H1 (cell line): ENCODE measurements at regions not wholly inside any gene's neighbourhood (a gene's known extent, or its start where the extent isn't known, plus 50 kb on each side); places are given as distances from the start of the nearest gene placed in this dataset.

Experiments used
- CTCF ChIA-PET: fragments of 300-600 bp; sonication (Branson Sonifier 250); formaldehyde crosslinking; loops from one replicate; lab custom pipeline; 2021; ENCODE audit not compliant: partially characterized antibody; lab: Charles Lee
- POLR2A ChIA-PET: fragments of 300-600 bp; sonication (Branson Sonifier 250); formaldehyde crosslinking; loops from one replicate; lab custom pipeline; 2021; ENCODE audit warnings: inconsistent platforms; ENCODE audit not compliant: partially characterized antibody; lab: Charles Lee
- DNase-seq, 2 experiments: peaks; one replicate each; pipeline versions ENCODE4 v3.0.0 to v3.0.0-alpha.2; 2010 to 2022; ENCODE audit warnings: low spot score in 2 of 2, low read depth in 1 of 2, mixed read lengths in 1 of 2
- FAIRE-seq: peaks from 2 replicates; lab custom pipeline; 2011; peaks lifted over from hg19 to GRCh38; lab: Jason Lieb, UNC
- H2AFZ ChIP-seq: 2 replicates; pipeline ENCODE4 v1.8.1; 2012; ENCODE audit warnings: low read length, inconsistent platforms
- H2AK5ac ChIP-seq: 2 replicates; pipeline ENCODE4 v1.6.1; 2013; ENCODE audit warnings: low read depth, low read length
- H2BK120ac ChIP-seq: replicated peaks from 2 replicates; pipeline ENCODE3; 2013; ENCODE audit warnings: low read depth, low read length, inconsistent platforms
- H2BK12ac ChIP-seq: 2 replicates; pipeline ENCODE4 v1.6.1; 2013; ENCODE audit warnings: low read depth, low read length
- H2BK15ac ChIP-seq: 2 replicates; pipeline ENCODE4 v1.6.1; 2013; ENCODE audit warnings: low read length
- H2BK20ac ChIP-seq: 2 replicates; pipeline ENCODE4 v1.6.1; 2013; ENCODE audit warnings: low read length
- H2BK5ac ChIP-seq: 2 replicates; pipeline ENCODE4 v1.6.1; 2013; ENCODE audit warnings: low read depth, low read length
- H3K14ac ChIP-seq: 2 replicates; pipeline ENCODE4 v1.6.1; 2013; ENCODE audit warnings: inconsistent platforms; ENCODE audit not compliant: insufficient read length
- H3K18ac ChIP-seq: 2 replicates; pipeline ENCODE4 v1.6.1; 2013; ENCODE audit warnings: low read length; ENCODE audit errors: extremely low read depth
- H3K23ac ChIP-seq: 2 replicates; pipeline ENCODE4 v1.6.1; 2013; ENCODE audit warnings: inconsistent platforms; ENCODE audit not compliant: insufficient read length
- H3K23me2 ChIP-seq: 2 replicates; pipeline ENCODE4 v1.6.1; 2013; ENCODE audit warnings: low read depth, low read length
- H3K27ac ChIP-seq: 2 replicates; pipeline ENCODE4 v1.6.1; 2011; ENCODE audit warnings: low read depth, low read length, inconsistent platforms
- H3K27me3 ChIP-seq, 4 experiments: replicated peaks in 1 of 4; 1 replicate in 1 of 4; 2 replicates in 3 of 4; pipeline versions ENCODE4 v1.6.1 to v1.8.1; 2011 to 2013; ENCODE audit warnings: low read length in 3 of 4, mild to moderate bottlenecking in 3 of 4, inconsistent platforms in 2 of 4, mixed read lengths in 2 of 4, moderate library complexity in 1 of 4; ENCODE audit not compliant: control insufficient read depth in 3 of 4, insufficient read depth in 3 of 4; ENCODE audit errors: extremely low read depth in 1 of 4
- H3K36me3 ChIP-seq, 4 experiments: 2 replicates each; pipeline versions ENCODE4 v1.6.1 to v1.8.1; 2011 to 2013; ENCODE audit warnings: mild to moderate bottlenecking in 4 of 4, low read length in 3 of 4, moderate library complexity in 2 of 4, control low read depth in 1 of 4, inconsistent platforms in 1 of 4; ENCODE audit not compliant: insufficient read depth in 4 of 4, control insufficient read depth in 2 of 4
- H3K4ac ChIP-seq: replicated peaks from 2 replicates; pipeline ENCODE3; 2013; ENCODE audit warnings: low read length, low read depth, mixed read lengths, inconsistent platforms; ENCODE audit not compliant: insufficient read length
- H3K4me1 ChIP-seq, 4 experiments: replicated peaks in 1 of 4; 1 replicate in 1 of 4; 2 replicates in 3 of 4; pipeline versions ENCODE4 v1.6.1 to v1.8.1; 2011 to 2013; ENCODE audit warnings: low read length in 3 of 4, inconsistent platforms in 2 of 4, mixed read lengths in 1 of 4; ENCODE audit not compliant: insufficient read depth in 4 of 4, control insufficient read depth in 3 of 4
- H3K4me2 ChIP-seq, 2 experiments: 2 replicates each; pipeline versions ENCODE4 v1.6.1 to v1.8.1; 2011 to 2013; ENCODE audit warnings: low read depth in 2 of 2, low read length in 2 of 2, control low read depth in 1 of 2, inconsistent platforms in 1 of 2, mild to moderate bottlenecking in 1 of 2; ENCODE audit not compliant: insufficient read depth in 1 of 2
- H3K4me3 ChIP-seq, 4 experiments: fragments of 200-600, 300-600 bp in 1 of 4; sonication (generic), shearing (Covaris generic), sonication (Bioruptor Twin) in 1 of 4; 2 replicates each; pipeline versions ENCODE4 v1.5.1 to v1.8.1; 2011 to 2016; ENCODE audit warnings: low read length in 4 of 4, low read depth in 3 of 4, control low read depth in 2 of 4, inconsistent platforms in 2 of 4, mild to moderate bottlenecking in 2 of 4, mixed read lengths in 1 of 4, moderate library complexity in 1 of 4; ENCODE audit not compliant: insufficient read depth in 2 of 4; ENCODE audit errors: extremely low read depth in 1 of 4
- H3K56ac ChIP-seq: replicated peaks from 2 replicates; pipeline ENCODE3; 2013; ENCODE audit warnings: low read depth, mild to moderate bottlenecking, mixed read lengths, low read length, inconsistent platforms; ENCODE audit not compliant: insufficient read length
- H3K79me1 ChIP-seq: 2 replicates; pipeline ENCODE4 v1.6.1; 2013; ENCODE audit warnings: low read depth, low read length, control low read depth
- H3K79me2 ChIP-seq, 2 experiments: 2 replicates each; pipeline versions ENCODE4 v1.6.1 to v1.8.1; 2012 to 2013; ENCODE audit warnings: low read length in 2 of 2, mild to moderate bottlenecking in 2 of 2, inconsistent platforms in 1 of 2; ENCODE audit not compliant: insufficient read depth in 2 of 2, control insufficient read depth in 1 of 2
- H3K9ac ChIP-seq, 4 experiments: replicated peaks in 1 of 4; 1 replicate in 1 of 4; 2 replicates in 3 of 4; pipeline versions ENCODE4 v1.6.1 to v1.8.1; 2011 to 2013; ENCODE audit warnings: low read depth in 3 of 4, low read length in 3 of 4, control low read depth in 2 of 4, mild to moderate bottlenecking in 2 of 4, moderate library complexity in 2 of 4, inconsistent platforms in 1 of 4; ENCODE audit errors: extremely low read depth in 1 of 4
- H3K9me3 ChIP-seq, 2 experiments: 2 replicates each; pipeline versions ENCODE4 v1.6.1 to v1.8.1; 2012 to 2013; ENCODE audit warnings: mild to moderate bottlenecking in 2 of 2, moderate library complexity in 2 of 2, control low read depth in 1 of 2, inconsistent platforms in 1 of 2, low read depth in 1 of 2, low read length in 1 of 2, mixed read lengths in 1 of 2; ENCODE audit not compliant: insufficient read depth in 2 of 2
- H4K20me1 ChIP-seq, 2 experiments: replicated peaks in 1 of 2; 2 replicates each; pipeline versions ENCODE3 to v1.8.1; 2011 to 2013; ENCODE audit warnings: inconsistent platforms in 2 of 2, low read length in 2 of 2, mild to moderate bottlenecking in 1 of 2; ENCODE audit not compliant: insufficient read depth in 2 of 2, control insufficient read depth in 1 of 2
- H4K5ac ChIP-seq: 2 replicates; pipeline ENCODE4 v1.6.1; 2013; ENCODE audit warnings: low read length, low read depth, mixed read lengths, inconsistent platforms; ENCODE audit not compliant: insufficient read length
- H4K8ac ChIP-seq: 2 replicates; pipeline ENCODE4 v1.8.0; 2013; ENCODE audit warnings: mild to moderate bottlenecking, moderate library complexity, low read length, inconsistent platforms; ENCODE audit not compliant: insufficient read depth; ENCODE audit errors: extremely low read depth
- H4K91ac ChIP-seq: replicated peaks from 2 replicates; pipeline ENCODE3; 2013; ENCODE audit warnings: low read length, mixed read lengths, inconsistent platforms; ENCODE audit not compliant: insufficient read length
- PHF8 ChIP-seq: fragments of 200-600 bp; sonication (generic); conservative IDR thresholded peaks from 2 replicates; pipeline ENCODE4 v1.7.1; 2012; ENCODE audit warnings: low read depth, mild to moderate bottlenecking, inconsistent platforms, low read length, moderate library complexity
- WGBS, 2 experiments: shearing (Covaris generic) in 1 of 2; methylation state at CpG; one replicate each; pipeline versions ENCODE4 v1.1.6 to v1.1.7; 2013 to 2015; ENCODE audit warnings: low lambda C conversion rate in 2 of 2, mixed read lengths in 2 of 2, inconsistent platforms in 1 of 2, low coverage in 1 of 2, missing lambda C conversion rate in 1 of 2; ENCODE audit not compliant: insufficient replicate concordance in 2 of 2, insufficient coverage in 1 of 2, insufficient read length in 1 of 2; ENCODE audit errors: extremely low coverage in 1 of 2, missing lambda C conversion rate in 1 of 2; 5-methylcytosine and 5-hydroxymethylcytosine counted together
- TF ChIP-seq, protein P1 (sequence below), 3 experiments: IDR thresholded peaks; 1 replicate in 2 of 3; 2 replicates in 1 of 3; pipeline versions ENCODE4 v1.5.1 to v1.6.1; 2011; ENCODE audit warnings: low read length in 3 of 3, mild to moderate bottlenecking in 3 of 3, inconsistent platforms in 2 of 3, low read depth in 1 of 3, moderate library complexity in 1 of 3; ENCODE audit not compliant: insufficient read depth in 1 of 3; ENCODE audit errors: control extremely low read depth in 1 of 3

GRCh38 chr6:85986681-85987080 lies 344.0 kb upstream of the SYNCRIP start:
- H4K8ac ChIP-seq: no peak overlapping the region
- no peaks in the 10 kb centered on the region for H3K79me1 ChIP-seq
- H2AK5ac ChIP-seq: no peak overlapping the region
- no peak overlapping the region for H3K23ac ChIP-seq
- H3K4ac ChIP-seq: no peak overlapping the region
- no peak overlapping the region for H3K4me2 ChIP-seq
- H2BK20ac ChIP-seq: no peak overlapping the region
- H4K91ac ChIP-seq: no peak overlapping the region
- TF ChIP-seq PHF8: no peak
- TF ChIP-seq, protein P1, sequence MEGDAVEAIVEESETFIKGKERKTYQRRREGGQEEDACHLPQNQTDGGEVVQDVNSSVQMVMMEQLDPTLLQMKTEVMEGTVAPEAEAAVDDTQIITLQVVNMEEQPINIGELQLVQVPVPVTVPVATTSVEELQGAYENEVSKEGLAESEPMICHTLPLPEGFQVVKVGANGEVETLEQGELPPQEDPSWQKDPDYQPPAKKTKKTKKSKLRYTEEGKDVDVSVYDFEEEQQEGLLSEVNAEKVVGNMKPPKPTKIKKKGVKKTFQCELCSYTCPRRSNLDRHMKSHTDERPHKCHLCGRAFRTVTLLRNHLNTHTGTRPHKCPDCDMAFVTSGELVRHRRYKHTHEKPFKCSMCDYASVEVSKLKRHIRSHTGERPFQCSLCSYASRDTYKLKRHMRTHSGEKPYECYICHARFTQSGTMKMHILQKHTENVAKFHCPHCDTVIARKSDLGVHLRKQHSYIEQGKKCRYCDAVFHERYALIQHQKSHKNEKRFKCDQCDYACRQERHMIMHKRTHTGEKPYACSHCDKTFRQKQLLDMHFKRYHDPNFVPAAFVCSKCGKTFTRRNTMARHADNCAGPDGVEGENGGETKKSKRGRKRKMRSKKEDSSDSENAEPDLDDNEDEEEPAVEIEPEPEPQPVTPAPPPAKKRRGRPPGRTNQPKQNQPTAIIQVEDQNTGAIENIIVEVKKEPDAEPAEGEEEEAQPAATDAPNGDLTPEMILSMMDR (IDR thresholded peaks at IDR 0.05; ENCODE audit: control extremely low read depth in 1 of 3, insufficient read depth in 1 of 3, low read depth in 1 of 3, low read length in 3 of 3): no peak
- H3K36me3 ChIP-seq: no peaks in the 10 kb centered on the region
- no peak overlapping the region for H2AFZ ChIP-seq
- no peak overlapping the region for H2BK120ac ChIP-seq
- no peaks in the 10 kb centered on the region for H3K23me2 ChIP-seq
- no peak overlapping the region for H3K14ac ChIP-seq
- ChIA-PET POLR2A (no interaction called here), CTCF (no interaction called here)
- no peak overlapping the region for H3K27ac ChIP-seq
- no peak overlapping the region for H3K9ac ChIP-seq
- H3K4me3 ChIP-seq: no peak overlapping the region
- WGBS, 2 experiments: 93% methylated on average over 2 of the region's 2 CpGs; no CpG with 5 or more reads in 1 of the 2 experiments
- H2BK5ac ChIP-seq: no peak overlapping the region
- H2BK12ac ChIP-seq: no peak overlapping the region
- DNase-seq (no peak), FAIRE-seq (no peak)
- H3K9me3 ChIP-seq: peaks cover 0 to 9% of the 10 kb centered on the region in 2 experiments; a peak in 2 of 4 replicates
- H3K27me3 ChIP-seq: no peaks in the 10 kb centered on the region
- no peak overlapping the region for H3K18ac ChIP-seq
- H4K5ac ChIP-seq: no peak overlapping the region
- H2BK15ac ChIP-seq: no peak overlapping the region
- H3K4me1 ChIP-seq: no peaks in the 10 kb centered on the region
- no peaks in the 10 kb centered on the region for H4K20me1 ChIP-seq
- no peak overlapping the region for H3K56ac ChIP-seq
- H3K79me2 ChIP-seq: no peaks in the 10 kb centered on the region
